Thoracic aorta (tissue), 2 donors: ENCODE measurements at regions not wholly inside any gene's neighbourhood (a gene's known extent, or its start where the extent isn't known, plus 50 kb on each side); places are given as distances from the start of the nearest gene placed in this dataset.

Experiments
- ATAC-seq: fragments of 150-250 bp; one replicate; pipeline ENCODE4 v1.8.0; 2017; ENCODE audit warnings: low read depth; ENCODE audit not compliant: insufficient number of reproducible peaks, low FRiP score
- DNase-seq: peaks from one replicate; pipeline ENCODE4 v3.0.0-alpha.2; 2020; ENCODE audit warnings: low spot score
- H3K27ac ChIP-seq, 2 donors: fragments of 200-600 bp; sonication (generic); 1 replicate in 1 of 2; 2 replicates in 1 of 2; pipeline ENCODE4 v1.5.1; 2016; ENCODE audit warnings: mild to moderate bottlenecking in 2 of 2, moderate library complexity in 2 of 2
- H3K27me3 ChIP-seq: fragments of 200-600 bp; sonication (generic); replicated peaks from 2 replicates; pipeline ENCODE4 v1.6.0; 2016; ENCODE audit warnings: mild to moderate bottlenecking; ENCODE audit not compliant: insufficient read depth
- H3K36me3 ChIP-seq: fragments of 200-600 bp; sonication (generic); one replicate; pipeline ENCODE4 v1.5.1; 2016
- H3K4me1 ChIP-seq, 2 donors: fragments of 200-600 bp; sonication (generic); 1 replicate in 1 of 2; 2 replicates in 1 of 2; pipeline versions ENCODE4 v1.5.1 to v1.6.0; 2016; ENCODE audit warnings: low read depth in 2 of 2, mild to moderate bottlenecking in 1 of 2; ENCODE audit not compliant: control insufficient read depth in 1 of 2
- H3K4me3 ChIP-seq: fragments of 200-600 bp; sonication (generic); 2 replicates; pipeline ENCODE4 v1.5.1; 2016; ENCODE audit warnings: mild to moderate bottlenecking
- H3K9me3 ChIP-seq: fragments of 200-600 bp; sonication (generic); 2 replicates; pipeline ENCODE4 v1.5.1; 2016
- TF ChIP-seq, protein P1 (sequence below): fragments of 200-600 bp; sonication (generic); IDR thresholded peaks from one replicate; pipeline ENCODE4 v1.5.1; 2019; ENCODE audit warnings: antibody characterized with exemption

DNA sequence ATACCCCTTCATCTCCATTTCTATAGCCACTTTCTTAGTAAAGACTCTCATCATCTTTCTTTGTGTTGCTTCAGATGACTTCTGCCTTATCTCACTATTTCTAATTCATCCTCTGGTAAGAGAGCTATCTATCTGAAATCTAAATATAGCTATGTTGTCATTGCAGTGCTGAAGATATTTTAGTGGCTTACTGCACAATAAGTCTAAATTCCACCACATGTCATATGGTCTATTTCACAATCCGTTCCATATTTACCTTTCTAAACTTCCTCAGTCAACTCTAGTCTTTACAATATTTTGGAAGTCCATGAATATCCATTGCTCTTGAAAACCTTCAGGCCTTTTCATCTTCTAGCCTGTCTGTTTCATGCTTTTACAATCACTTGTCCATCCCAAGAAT is 465.1 kb upstream of the SLC10A2 start:
- no peaks in the 10 kb centered on the region for H3K9me3 ChIP-seq
- H3K27ac ChIP-seq: no peak overlapping the region
- no peaks in the 10 kb centered on the region for H3K27me3 ChIP-seq
- no peaks in the 10 kb centered on the region for H3K4me1 ChIP-seq
- no peak overlapping the region for H3K4me3 ChIP-seq
- DNase-seq (no peak), ATAC-seq (no peak)
- no peaks in the 10 kb centered on the region for H3K36me3 ChIP-seq
- TF ChIP-seq, protein P1, sequence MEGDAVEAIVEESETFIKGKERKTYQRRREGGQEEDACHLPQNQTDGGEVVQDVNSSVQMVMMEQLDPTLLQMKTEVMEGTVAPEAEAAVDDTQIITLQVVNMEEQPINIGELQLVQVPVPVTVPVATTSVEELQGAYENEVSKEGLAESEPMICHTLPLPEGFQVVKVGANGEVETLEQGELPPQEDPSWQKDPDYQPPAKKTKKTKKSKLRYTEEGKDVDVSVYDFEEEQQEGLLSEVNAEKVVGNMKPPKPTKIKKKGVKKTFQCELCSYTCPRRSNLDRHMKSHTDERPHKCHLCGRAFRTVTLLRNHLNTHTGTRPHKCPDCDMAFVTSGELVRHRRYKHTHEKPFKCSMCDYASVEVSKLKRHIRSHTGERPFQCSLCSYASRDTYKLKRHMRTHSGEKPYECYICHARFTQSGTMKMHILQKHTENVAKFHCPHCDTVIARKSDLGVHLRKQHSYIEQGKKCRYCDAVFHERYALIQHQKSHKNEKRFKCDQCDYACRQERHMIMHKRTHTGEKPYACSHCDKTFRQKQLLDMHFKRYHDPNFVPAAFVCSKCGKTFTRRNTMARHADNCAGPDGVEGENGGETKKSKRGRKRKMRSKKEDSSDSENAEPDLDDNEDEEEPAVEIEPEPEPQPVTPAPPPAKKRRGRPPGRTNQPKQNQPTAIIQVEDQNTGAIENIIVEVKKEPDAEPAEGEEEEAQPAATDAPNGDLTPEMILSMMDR: no peak

- ATAC-seq (no peak), DNase-seq (no peak)
- Histone ChIP-seq H3K27ac (no peak overlapping the region), H3K9me3 (no peaks in the 10 kb centered on the region), H3K4me3 (no peak overlapping the region), H3K27me3 (no peaks in the 10 kb centered on the region), H3K36me3 (no peaks in the 10 kb centered on the region), H3K4me1 (no peaks in the 10 kb centered on the region)
- TF ChIP-seq, protein P1: no peak
Measured at GRCh38 chr13:103528437-103528836, 462.2 kb upstream of the SLC10A2 start.

DNA sequence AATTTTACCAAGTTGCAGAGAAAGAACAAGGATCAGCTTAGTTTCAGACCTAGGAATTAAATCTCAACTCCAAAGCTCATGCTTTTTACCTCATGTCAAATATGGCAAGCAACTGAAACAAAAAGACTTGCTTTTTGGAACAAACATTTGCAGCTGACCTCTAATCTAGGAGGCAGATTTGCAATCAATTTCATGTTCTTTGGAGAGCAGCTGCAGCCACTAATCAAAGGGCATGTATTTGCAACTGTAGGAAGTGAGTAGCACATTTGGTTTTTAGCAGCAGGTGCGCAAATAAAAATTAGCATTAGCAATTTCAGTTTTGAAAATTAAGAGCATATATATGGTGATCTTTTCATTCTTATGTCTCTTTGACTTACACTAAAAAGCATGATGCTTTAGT is 459.3 kb upstream of the SLC10A2 start:
- no peak overlapping the region for H3K4me3 ChIP-seq
- no peak for DNase-seq
- no peaks in the 10 kb centered on the region for H3K27me3 ChIP-seq
- H3K9me3 ChIP-seq: no peaks in the 10 kb centered on the region
- TF ChIP-seq, protein P1: no peak
- no peaks in the 10 kb centered on the region for H3K4me1 ChIP-seq
- H3K27ac ChIP-seq: no peak overlapping the region
- ATAC-seq: no peak
- no peaks in the 10 kb centered on the region for H3K36me3 ChIP-seq

- no peak for ATAC-seq
- Histone ChIP-seq H3K4me1 (no peaks in the 10 kb centered on the region), H3K36me3 (no peaks in the 10 kb centered on the region), H3K9me3 (no peaks in the 10 kb centered on the region), H3K4me3 (no peak overlapping the region), H3K27ac (no peak overlapping the region), H3K27me3 (no peaks in the 10 kb centered on the region)
- no peak for DNase-seq
- TF ChIP-seq, protein P1: no peak
Measured at GRCh38 chr13:103523858-103524257, 457.6 kb upstream of the SLC10A2 start.

GRCh38 chr13:103521532-103521931 is 455.3 kb upstream of the SLC10A2 start:
- DNase-seq: no peak
- H3K9me3 ChIP-seq: no peaks in the 10 kb centered on the region
- H3K36me3 ChIP-seq: no peaks in the 10 kb centered on the region
- TF ChIP-seq, protein P1: no peak
- no peak for ATAC-seq
- H3K27me3 ChIP-seq: no peaks in the 10 kb centered on the region
- H3K4me3 ChIP-seq: no peak overlapping the region
- H3K27ac ChIP-seq: no peak overlapping the region
- no peaks in the 10 kb centered on the region for H3K4me1 ChIP-seq
